ENCODE measurements at regions not wholly inside any gene's neighbourhood (a gene's known extent, or its start where the extent isn't known, plus 50 kb on each side); places are given as distances from the start of the nearest gene placed in this dataset.

DNA sequence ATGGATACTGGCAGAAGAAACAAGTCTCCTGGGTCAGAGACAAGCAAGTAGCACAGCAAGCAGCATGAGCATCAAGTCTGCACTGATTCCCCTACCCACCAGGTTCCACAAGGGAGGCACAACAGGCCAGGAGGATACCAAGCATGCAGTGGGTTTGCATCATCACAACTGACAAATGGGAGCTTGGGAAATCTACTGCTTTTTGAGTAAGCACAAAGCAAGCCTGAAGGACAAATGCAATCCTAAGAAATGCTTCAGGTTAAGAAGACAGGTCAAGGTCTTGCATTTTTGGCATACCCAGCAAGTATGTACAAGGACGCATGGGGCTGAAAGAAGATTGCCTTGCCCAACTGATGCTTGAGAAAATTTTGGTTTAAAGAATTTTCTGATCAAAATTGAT lies 279.6 kb downstream of the PDGFC start:
- H3K4me1 ChIP-seq = no peaks in the 10 kb centered on the region
- H3K27ac ChIP-seq = no peak overlapping the region
- TF ChIP-seq, protein P1, sequence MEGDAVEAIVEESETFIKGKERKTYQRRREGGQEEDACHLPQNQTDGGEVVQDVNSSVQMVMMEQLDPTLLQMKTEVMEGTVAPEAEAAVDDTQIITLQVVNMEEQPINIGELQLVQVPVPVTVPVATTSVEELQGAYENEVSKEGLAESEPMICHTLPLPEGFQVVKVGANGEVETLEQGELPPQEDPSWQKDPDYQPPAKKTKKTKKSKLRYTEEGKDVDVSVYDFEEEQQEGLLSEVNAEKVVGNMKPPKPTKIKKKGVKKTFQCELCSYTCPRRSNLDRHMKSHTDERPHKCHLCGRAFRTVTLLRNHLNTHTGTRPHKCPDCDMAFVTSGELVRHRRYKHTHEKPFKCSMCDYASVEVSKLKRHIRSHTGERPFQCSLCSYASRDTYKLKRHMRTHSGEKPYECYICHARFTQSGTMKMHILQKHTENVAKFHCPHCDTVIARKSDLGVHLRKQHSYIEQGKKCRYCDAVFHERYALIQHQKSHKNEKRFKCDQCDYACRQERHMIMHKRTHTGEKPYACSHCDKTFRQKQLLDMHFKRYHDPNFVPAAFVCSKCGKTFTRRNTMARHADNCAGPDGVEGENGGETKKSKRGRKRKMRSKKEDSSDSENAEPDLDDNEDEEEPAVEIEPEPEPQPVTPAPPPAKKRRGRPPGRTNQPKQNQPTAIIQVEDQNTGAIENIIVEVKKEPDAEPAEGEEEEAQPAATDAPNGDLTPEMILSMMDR (IDR thresholded peaks at IDR 0.05) = no peak
- no peak overlapping the region for H3K4me3 ChIP-seq
- no peaks in the 10 kb centered on the region for H3K9me3 ChIP-seq
- no peaks in the 10 kb centered on the region for H3K27me3 ChIP-seq (ENCODE audit: low read depth)
- H3K36me3 ChIP-seq = no peaks in the 10 kb centered on the region
- DNase-seq (no peak), ATAC-seq (no peak)
- intact Hi-C loops (cut with DNase I) = no loop called here

DNA sequence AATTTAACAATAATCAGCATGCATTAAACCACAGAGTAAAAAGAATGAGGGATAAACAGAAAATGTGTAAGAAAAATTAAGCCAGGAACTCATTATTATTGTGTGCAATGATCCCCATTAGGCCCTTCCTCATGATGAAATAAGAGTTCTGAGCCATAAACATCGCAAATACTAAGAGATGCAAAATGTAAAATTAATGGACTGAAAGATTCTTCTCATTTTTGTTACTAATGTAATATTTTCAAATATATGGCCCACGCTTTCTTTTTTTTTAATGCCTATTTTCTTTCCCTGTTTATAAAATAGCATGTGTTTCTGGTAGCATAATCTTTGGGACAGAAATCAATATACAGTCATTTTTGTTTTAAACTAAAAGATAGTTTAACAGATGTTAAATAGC lies 281.0 kb downstream of the PDGFC start:
- Histone ChIP-seq H3K4me3 (no peak overlapping the region), H3K27me3 (ENCODE audit: low read depth) (no peaks in the 10 kb centered on the region), H3K27ac (no peak overlapping the region), H3K36me3 (no peaks in the 10 kb centered on the region), H3K9me3 (no peaks in the 10 kb centered on the region), H3K4me1 (no peaks in the 10 kb centered on the region)
- ATAC-seq = no peak
- intact Hi-C loops (cut with DNase I) = no loop called here
- TF ChIP-seq, protein P1 (IDR thresholded peaks at IDR 0.05) = no peak
- DNase-seq = no peak

DNA sequence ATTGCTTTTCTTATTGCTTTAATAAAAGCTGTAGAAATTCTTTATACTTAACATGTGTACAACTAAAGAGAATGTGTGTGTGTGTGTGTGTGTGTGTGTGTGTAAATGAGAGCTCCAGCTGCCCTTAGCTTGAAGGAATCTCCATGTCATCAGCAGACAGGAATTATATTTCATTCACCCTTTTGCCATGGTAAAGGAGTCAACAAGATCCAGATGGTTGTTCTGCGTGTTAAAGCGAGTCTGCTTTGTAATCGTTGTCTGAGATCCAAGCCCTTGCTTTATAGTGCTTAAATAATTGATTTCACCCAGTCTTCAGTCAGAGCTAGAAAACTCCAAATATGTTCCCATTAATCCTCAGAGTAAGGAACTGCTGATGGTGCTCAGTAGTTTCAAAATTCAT lies 285.5 kb downstream of the PDGFC start:
- Histone ChIP-seq H3K4me3 (no peak overlapping the region), H3K9me3 (no peaks in the 10 kb centered on the region), H3K36me3 (no peaks in the 10 kb centered on the region), H3K4me1 (no peaks in the 10 kb centered on the region), H3K27me3 (ENCODE audit: low read depth) (no peaks in the 10 kb centered on the region), H3K27ac (no peak overlapping the region)
- intact Hi-C loops (cut with DNase I) = no loop called here
- TF ChIP-seq, protein P1 (IDR thresholded peaks at IDR 0.05) = no peak
- no peak for DNase-seq
- no peak for ATAC-seq

DNA sequence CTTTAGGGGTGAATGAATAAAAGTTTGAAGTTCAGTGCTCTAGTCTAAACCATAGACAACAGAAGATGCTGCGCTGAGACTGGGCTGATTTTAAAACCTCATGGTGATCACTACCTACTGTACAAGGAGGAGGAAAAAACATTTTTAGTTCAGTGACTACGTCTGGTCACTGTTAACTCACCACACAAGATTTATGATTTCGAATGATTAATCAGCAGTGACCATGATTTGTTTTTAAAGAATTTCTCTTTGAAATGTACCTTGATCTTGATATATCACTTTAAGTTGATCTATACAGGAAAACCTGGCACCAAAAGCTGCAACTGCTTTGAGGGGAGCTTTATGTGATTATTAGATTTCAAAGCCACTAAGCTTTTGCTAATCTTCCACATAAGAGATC lies 286.3 kb downstream of the PDGFC start:
- H3K4me1 ChIP-seq = no peaks in the 10 kb centered on the region
- ATAC-seq = no peak

DNA sequence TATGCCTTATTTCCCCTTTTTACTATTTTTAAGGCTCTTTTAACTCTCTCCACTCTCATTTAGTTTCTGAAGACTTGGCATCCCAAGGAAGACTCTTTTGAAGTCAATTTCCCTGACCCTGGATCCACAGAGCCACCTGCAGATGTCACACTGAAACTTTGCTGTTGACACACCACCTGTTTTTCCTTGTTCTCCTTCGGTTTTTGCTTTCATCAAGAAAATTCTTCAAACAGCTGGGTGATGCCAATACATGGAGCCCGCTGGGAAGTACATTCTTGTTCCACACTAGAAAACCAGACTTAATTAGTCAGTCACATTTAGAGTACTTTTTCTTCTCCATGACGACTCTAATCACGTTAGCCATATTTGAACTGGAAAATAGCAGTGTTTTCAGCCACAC lies 293.9 kb downstream of the PDGFC start:
- H3K27ac ChIP-seq = no peak overlapping the region
- DNase-seq (no peak), ATAC-seq (no peak)
- no peak overlapping the region for H3K4me3 ChIP-seq
- no peaks in the 10 kb centered on the region for H3K36me3 ChIP-seq
- no peaks in the 10 kb centered on the region for H3K27me3 ChIP-seq (ENCODE audit: low read depth)
- intact Hi-C loops (cut with DNase I) = no loop called here
- TF ChIP-seq, protein P1 (IDR thresholded peaks at IDR 0.05) = no peak
- H3K4me1 ChIP-seq = no peaks in the 10 kb centered on the region
- no peaks in the 10 kb centered on the region for H3K9me3 ChIP-seq

More for the DNA sequence above, 286.3 kb downstream of the PDGFC start:
- TF ChIP-seq, protein P1 (IDR thresholded peaks at IDR 0.05) = no peak
- Histone ChIP-seq H3K4me3 (no peak overlapping the region), H3K9me3 (no peaks in the 10 kb centered on the region), H3K36me3 (no peaks in the 10 kb centered on the region), H3K27me3 (ENCODE audit: low read depth) (no peaks in the 10 kb centered on the region), H3K27ac (no peak overlapping the region)
- intact Hi-C loops (cut with DNase I) = no loop called here
- no peak for DNase-seq

DNA sequence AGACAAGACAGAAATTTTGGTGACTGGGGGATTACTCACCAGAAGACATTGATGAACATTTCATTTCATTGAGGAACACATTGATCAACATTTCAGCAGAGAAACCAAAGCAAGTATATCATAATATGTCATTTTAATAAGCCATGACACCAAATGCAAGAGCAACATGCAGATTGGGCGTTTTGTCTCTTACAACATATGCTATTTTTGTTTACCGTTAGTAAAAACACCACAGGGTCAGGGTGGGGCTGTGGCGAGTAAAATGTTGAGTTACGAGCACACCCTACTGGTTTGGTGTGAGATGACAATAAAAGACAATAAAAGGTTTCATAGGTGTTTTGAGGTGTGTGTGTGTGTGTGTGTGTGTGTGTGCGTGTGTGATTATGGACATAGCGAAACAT lies 294.5 kb downstream of the PDGFC start:
- intact Hi-C loops (cut with DNase I) = no loop called here

More for the DNA sequence above, 294.5 kb downstream of the PDGFC start:
- Histone ChIP-seq H3K27ac (no peak overlapping the region), H3K27me3 (ENCODE audit: low read depth) (no peaks in the 10 kb centered on the region), H3K9me3 (no peaks in the 10 kb centered on the region), H3K4me3 (no peak overlapping the region), H3K4me1 (no peaks in the 10 kb centered on the region), H3K36me3 (no peaks in the 10 kb centered on the region)
- TF ChIP-seq, protein P1 (IDR thresholded peaks at IDR 0.05) = no peak
- peak in 1 of 2 donors; percentile 60 for ATAC-seq
- no peak for DNase-seq
